LoVo (cell line): ENCODE measurements at regions not wholly inside any gene's neighbourhood (a gene's known extent, or its start where the extent isn't known, plus 50 kb on each side); places are given as distances from the start of the nearest gene placed in this dataset.

Experiments
- DNase-seq: peaks from one replicate; pipeline ENCODE4 v3.0.0-alpha.2; 2016; ENCODE audit warnings: low spot score

DNA sequence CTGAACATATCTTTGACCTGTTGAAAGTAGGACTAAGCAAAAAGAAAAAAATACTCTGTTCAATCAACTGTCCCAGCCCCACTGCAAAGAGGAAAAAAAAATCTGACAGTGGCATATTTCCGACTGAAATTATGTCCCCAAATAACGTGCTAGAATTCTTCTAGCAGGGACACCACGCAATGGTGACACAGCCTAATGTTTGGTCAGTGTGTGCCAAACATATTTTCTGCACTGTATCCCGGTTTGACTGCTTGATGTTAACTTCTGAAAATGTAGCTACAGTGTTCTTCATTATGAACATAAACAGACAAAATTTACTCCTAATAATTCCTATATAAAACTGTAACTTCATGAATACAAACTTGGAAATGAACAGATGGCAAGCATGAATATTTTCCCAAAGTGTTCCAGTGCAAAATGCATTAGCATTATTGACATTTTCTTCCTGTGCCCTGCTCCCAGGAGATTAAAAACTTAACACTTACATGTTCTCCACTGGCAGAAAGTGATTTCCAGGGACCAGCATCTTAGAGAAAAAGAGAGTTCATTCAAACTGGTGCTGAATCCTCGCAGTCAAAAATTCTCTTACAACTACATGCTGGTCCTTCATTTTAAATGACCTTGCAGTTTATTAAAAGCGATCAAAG lies 72.4 kb upstream of the SYT1 start:
- DNase-seq: no peak

DNA sequence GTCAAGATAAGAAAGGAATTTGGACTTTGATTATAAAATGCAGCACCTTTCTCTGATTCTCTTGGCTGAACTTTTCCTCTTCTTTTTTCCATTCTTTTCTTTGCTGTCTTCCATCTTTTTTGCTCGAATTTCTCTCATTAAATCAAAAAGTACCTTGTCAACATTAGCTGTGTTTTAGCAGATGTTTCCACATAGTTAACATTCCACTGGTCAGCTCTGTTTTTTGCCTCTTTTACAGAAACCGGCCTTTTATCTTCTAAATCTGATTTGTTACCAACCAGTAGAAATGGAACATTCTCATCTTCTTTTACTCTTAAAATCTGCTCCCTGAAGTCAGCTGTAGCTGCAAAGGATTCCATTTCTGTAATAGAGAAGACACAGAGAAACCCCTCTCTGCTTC lies 71.1 kb upstream of the SYT1 start:
- no peak for DNase-seq

DNA sequence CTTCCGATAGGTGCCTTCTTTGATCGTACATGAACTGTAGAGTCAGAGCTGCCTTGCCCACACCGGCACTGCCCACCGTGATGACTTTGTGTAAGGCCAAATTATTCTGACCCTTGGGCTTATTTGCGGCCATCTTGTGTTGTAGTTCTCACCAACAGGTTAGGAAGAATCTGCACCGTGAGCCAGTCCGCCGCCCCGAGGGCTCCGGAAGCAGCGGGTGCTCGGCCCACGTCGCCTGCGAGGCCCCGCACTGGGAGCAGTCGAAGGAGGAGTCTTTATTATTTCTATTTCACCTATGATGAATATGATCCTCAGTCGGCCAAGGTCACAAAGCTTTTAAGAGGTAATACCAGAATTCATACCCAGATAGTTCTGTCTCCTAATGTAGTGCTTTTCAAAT lies 70.6 kb upstream of the SYT1 start:
- no peak for DNase-seq

DNA sequence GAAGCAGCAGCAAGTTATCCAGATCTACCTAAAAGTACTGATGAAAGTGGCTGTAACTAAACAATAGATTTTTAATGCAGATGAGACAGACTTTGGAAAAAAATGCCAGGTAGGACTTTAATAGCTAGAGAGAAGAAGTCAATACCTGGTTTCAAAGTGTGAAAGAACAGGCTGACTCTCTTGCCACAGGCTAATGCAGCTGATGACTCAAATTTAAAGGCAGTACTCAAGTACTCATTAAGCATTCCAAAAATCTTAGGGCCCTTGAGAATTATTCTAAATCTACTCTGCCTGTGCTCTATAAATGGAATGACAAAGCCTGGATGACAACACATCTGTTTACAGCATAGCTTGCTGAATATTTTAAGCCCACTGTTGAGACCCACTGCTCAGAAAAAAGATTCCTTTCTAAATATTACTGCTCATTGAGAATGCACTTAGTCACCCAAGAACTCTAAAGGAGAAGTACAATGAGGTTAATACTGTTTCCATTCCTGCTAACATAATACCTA lies 68.6 kb upstream of the SYT1 start:
- DNase-seq: no peak

DNA sequence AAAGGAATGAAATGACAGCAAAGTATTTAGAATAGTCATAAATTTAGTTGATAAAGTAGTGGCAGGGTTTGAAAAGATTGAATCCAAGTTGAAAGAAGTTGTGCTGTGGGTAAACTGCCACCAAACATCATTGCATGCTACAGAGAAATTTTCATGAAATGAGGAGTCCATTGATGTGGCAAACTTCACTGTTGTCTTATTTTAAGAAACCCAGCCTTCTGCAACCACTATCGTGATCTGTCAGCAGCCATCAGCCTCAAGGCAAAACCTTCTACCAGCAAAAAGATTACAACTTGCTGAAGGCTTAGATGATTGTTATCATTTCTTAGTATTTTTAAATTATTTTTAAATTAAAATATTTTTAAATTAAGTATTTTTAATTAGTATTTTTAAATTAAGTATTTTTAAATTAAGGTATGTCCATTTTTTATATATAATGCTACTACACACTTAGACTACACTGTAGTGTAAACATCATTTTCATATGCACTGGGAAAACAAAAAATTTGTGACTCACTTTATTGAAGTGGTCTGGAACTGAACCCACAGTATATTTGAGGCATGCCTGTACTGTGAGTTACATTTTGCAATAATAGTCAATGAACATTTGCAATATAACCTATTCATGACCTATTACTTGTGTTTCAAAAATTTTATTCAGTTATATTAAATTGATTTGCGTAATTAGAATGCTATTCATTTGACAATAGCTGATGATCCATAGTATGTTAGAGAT lies 67.2 kb upstream of the SYT1 start:
- DNase-seq: no peak

DNA sequence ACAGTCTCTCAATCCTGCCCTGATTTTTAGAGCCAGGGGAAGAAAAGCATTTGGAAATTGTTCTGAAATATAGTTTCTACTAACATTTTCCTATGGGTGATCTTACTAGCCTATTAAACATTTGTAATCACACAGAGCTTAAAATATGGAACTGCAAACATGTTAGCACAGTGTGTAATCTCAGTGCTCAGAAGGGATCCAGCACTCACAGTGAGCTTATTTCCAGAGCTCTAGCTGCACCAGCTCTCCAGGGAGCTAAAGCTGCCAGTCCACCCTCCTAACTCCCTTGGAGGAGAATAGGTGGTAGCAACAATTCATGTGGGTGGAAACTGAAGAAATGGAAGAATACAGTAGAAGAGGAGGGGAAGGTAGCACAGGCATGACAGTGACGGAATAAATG lies 64.9 kb upstream of the SYT1 start:
- no peak for DNase-seq

DNA sequence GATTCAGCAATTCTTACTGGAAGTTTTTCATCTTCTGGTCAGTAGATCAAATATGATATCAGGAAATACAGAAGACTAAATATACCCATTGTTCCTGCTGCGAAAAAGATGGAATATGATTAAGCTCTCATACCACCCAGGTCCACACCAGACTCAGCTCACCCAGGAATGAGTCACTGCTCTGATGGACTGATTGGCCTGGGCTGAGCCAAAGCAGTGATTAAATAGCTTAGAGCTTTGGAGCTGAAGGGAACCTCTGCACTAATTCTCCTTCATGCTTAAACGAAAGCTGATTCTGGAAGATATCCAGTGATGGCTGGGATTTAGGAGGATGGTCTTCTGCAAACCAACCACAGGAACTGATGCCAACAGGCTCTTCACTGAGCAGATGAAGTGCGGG lies 62.0 kb upstream of the SYT1 start:
- no peak for DNase-seq

DNA sequence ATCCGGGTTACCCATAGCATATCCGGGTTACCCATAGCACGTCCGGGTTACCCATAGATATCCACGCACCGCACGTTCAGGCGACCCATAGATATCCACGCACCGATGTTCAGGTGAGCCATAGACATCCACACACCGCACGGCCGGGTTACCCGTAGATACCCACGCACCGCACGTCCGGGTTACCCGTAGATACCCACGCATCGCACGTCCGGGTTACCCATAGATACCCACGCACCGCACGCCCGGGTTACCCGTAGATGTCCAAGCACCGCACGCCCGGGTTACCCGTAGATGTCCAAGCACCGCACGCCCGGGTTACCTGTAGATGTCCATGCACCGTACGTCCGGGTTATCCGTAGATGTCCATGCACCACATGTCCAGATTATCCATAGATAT lies 60.3 kb upstream of the SYT1 start:
- no peak for DNase-seq
